ENCODE measurements at regions not wholly inside any gene's neighbourhood (a gene's known extent, or its start where the extent isn't known, plus 50 kb on each side); places are given as distances from the start of the nearest gene placed in this dataset.

DNA sequence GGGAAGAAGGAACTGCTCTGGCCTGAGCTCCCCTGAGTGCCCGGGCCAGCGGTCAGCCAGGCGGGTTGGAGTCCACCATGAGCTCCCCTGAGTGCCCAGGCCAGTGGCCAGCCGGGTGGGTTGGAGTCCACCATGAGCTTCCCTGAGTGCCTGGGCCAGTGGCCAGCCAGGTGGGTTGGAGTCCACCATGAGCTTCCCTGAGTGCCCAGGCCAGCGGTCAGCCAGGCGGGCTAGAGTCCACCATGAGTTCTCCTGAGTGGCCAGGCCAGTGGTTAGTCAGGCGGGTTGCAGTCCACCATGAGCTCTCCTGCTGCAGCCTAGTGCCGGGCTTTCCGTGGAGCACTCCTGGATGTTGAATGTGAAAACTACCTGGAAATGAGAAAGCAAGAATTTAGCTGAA, 844.0 kb downstream of the TBC1D22A start:
- TF ChIP-seq, protein P1, sequence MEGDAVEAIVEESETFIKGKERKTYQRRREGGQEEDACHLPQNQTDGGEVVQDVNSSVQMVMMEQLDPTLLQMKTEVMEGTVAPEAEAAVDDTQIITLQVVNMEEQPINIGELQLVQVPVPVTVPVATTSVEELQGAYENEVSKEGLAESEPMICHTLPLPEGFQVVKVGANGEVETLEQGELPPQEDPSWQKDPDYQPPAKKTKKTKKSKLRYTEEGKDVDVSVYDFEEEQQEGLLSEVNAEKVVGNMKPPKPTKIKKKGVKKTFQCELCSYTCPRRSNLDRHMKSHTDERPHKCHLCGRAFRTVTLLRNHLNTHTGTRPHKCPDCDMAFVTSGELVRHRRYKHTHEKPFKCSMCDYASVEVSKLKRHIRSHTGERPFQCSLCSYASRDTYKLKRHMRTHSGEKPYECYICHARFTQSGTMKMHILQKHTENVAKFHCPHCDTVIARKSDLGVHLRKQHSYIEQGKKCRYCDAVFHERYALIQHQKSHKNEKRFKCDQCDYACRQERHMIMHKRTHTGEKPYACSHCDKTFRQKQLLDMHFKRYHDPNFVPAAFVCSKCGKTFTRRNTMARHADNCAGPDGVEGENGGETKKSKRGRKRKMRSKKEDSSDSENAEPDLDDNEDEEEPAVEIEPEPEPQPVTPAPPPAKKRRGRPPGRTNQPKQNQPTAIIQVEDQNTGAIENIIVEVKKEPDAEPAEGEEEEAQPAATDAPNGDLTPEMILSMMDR (IDR thresholded peaks at IDR 0.05; ENCODE audit: control insufficient read depth, insufficient read depth, low read depth, low read length, missing control alignments): no peak
- no peak for DNase-seq (ENCODE audit: low read depth)

DNA sequence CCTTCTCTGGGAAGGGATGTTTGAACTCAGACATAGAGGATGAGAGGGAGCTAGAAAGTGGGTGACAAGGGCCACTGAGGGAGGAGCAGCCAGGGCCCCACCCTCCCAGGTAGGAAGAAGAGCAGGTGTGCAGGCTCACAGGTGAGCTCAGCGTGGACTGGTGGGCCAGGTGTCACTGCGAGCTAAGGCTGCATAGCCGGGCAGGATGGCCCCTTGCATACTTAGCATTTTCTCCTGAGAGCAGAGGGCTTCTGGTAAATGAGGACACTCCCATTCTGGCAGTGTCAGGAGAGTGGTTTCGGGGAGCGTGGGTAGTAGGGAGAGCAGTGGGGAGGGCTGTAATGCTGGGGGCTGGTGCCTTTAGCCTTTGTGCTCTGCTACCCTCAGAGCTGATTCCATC, 843.4 kb downstream of the TBC1D22A start:
- TF ChIP-seq, protein P1 (IDR thresholded peaks at IDR 0.05; ENCODE audit: control insufficient read depth, insufficient read depth, low read depth, low read length, missing control alignments): no peak
- no peak overlapping the region for H3K4me3 ChIP-seq (ENCODE audit: control insufficient read depth, low read depth, low read length)

More for the DNA sequence above, 844.0 kb downstream of the TBC1D22A start:
- H3K4me3 ChIP-seq (ENCODE audit: control insufficient read depth, low read depth, low read length): no peak overlapping the region

DNA sequence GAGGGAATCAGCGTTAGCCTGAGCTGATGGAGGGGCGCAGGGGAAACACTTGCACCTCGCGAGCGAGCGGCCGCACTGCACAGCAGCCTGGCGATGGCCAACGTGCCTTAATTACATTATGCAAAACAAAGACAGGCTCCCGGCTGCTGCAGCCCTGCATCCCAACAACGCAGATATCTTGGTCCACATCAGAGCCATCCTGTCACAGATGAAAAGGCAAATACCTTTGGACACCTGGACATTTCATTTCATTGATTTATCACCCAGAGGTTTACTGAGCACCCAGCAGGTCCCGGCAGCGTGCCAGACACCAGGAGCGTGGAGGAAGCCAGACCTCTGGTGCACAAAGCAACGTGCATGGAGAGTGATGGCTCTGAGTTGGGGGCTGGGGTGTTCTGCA, 843.0 kb downstream of the TBC1D22A start:
- TF ChIP-seq, protein P1 (IDR thresholded peaks at IDR 0.05; ENCODE audit: control insufficient read depth, insufficient read depth, low read depth, low read length, missing control alignments): no peak
- H3K4me3 ChIP-seq (ENCODE audit: control insufficient read depth, low read depth, low read length): no peak overlapping the region
- no peak for DNase-seq (ENCODE audit: low read depth)

More for the DNA sequence above, 843.4 kb downstream of the TBC1D22A start:
- no peak for DNase-seq (ENCODE audit: low read depth)

DNA sequence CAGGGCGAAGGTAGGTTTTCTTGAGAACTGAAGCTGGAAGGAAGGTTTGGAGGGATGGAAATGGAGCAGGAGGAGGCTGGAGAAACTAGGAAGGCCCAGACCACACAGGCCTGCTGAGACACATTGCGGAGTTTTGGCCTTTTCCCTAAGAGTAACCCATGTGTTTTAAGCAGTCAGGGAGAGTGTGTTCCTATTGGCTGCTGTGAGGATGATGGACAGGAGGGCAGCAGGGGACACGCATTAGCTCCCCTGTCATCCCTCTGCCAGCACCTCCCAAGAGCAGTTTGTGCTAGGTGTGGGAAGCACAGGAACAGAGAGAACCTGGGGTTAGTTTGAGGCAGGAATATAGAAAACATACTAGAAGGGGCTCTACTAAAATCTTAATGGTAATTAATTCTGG, 842.1 kb downstream of the TBC1D22A start:
- H3K4me3 ChIP-seq (ENCODE audit: control insufficient read depth, low read depth, low read length): no peak overlapping the region
- TF ChIP-seq, protein P1 (IDR thresholded peaks at IDR 0.05; ENCODE audit: control insufficient read depth, insufficient read depth, low read depth, low read length, missing control alignments): no peak
- DNase-seq (ENCODE audit: low read depth): no peak

- TF ChIP-seq, protein P1 (IDR thresholded peaks at IDR 0.05; ENCODE audit: control insufficient read depth, insufficient read depth, low read depth, low read length, missing control alignments): no peak
- DNase-seq (ENCODE audit: low read depth): no peak
- H3K4me3 ChIP-seq (ENCODE audit: control insufficient read depth, low read depth, low read length): no peak overlapping the region
Measured at GRCh38 chr22:47602732-47603131, 840.3 kb downstream of the TBC1D22A start.

DNA sequence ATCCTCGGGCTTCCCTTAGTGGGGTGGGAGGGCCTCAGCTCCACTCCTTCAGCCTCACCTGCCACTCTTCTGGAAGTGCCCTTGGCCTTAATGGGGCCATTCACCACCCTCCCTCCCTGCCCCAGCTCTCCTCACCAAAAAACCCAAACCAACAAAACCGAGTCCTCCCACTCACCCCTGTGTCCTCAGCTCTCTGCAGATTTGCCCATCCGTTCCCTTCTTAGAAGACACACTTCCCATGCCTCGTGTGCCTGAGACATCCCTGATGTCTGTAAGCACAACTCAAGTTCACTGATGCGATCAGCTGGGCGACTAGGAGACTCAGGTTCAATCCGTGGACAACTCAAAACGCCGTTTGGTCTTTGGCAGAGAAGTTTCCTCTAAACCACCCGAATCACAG, 839.2 kb downstream of the TBC1D22A start:
- TF ChIP-seq, protein P1 (IDR thresholded peaks at IDR 0.05; ENCODE audit: control insufficient read depth, insufficient read depth, low read depth, low read length, missing control alignments): no peak
- no peak for DNase-seq (ENCODE audit: low read depth)
- no peak overlapping the region for H3K4me3 ChIP-seq (ENCODE audit: control insufficient read depth, low read depth, low read length)

All from AG09309 (cell line).